Hepatocyte (in vitro differentiated cells): ENCODE measurements at regions not wholly inside any gene's neighbourhood (a gene's known extent, or its start where the extent isn't known, plus 50 kb on each side); places are given as distances from the start of the nearest gene placed in this dataset.

Experiments
- DNase-seq: peaks from one replicate; pipeline ENCODE4 v3.0.0-alpha.2; 2016; ENCODE audit warnings: low spot score
- H2AFZ ChIP-seq: fragments of 200-600 bp; sonication (generic); 2 replicates; pipeline ENCODE4 v1.6.0; 2016; ENCODE audit warnings: antibody characterized with exemption, mild to moderate bottlenecking
- H3K27ac ChIP-seq: fragments of 200-600 bp; sonication (generic); 2 replicates; pipeline ENCODE4 v1.5.1; 2016; ENCODE audit warnings: mild to moderate bottlenecking
- H3K27me3 ChIP-seq: fragments of 200-600 bp; sonication (generic); 2 replicates; pipeline ENCODE4 v1.6.1; 2016
- H3K36me3 ChIP-seq: fragments of 200-600 bp; sonication (generic); replicated peaks from 2 replicates; pipeline ENCODE4 v1.5.1; 2016; ENCODE audit warnings: low read depth; ENCODE audit not compliant: insufficient read depth
- H3K4me1 ChIP-seq: fragments of 200-600 bp; sonication (generic); 2 replicates; pipeline ENCODE4 v1.5.1; 2016; ENCODE audit warnings: mild to moderate bottlenecking, moderate library complexity; ENCODE audit not compliant: insufficient read depth
- H3K4me2 ChIP-seq: fragments of 200-600 bp; sonication (generic); 2 replicates; pipeline ENCODE4 v1.6.0; 2016
- H3K4me3 ChIP-seq: fragments of 200-600 bp; sonication (generic); 2 replicates; pipeline ENCODE4 v1.5.1; 2016; ENCODE audit warnings: mild to moderate bottlenecking
- H3K79me2 ChIP-seq: fragments of 200-600 bp; sonication (generic); 2 replicates; pipeline ENCODE4 v1.6.0; 2017; ENCODE audit warnings: mild to moderate bottlenecking
- H3K9me2 ChIP-seq: fragments of 200-600 bp; sonication (generic); replicated peaks from 2 replicates; pipeline ENCODE4 v1.6.0; 2017; ENCODE audit warnings: mild to moderate bottlenecking; ENCODE audit not compliant: insufficient read depth
- H3K9me3 ChIP-seq: fragments of 200-600 bp; sonication (generic); 2 replicates; pipeline ENCODE4 v1.5.1; 2016; ENCODE audit warnings: low read depth, mild to moderate bottlenecking
- H4K20me1 ChIP-seq: fragments of 200-600 bp; sonication (generic); 2 replicates; pipeline ENCODE4 v1.6.0; 2016; ENCODE audit warnings: mild to moderate bottlenecking; ENCODE audit not compliant: insufficient read depth, poor library complexity, severe bottlenecking
- EZH2 ChIP-seq: fragments of 200-600 bp; sonication (generic); IDR thresholded peaks from 2 replicates; pipeline ENCODE4 v1.6.1; 2016; ENCODE audit warnings: antibody characterized with exemption, mild to moderate bottlenecking, borderline replicate concordance
- EZH2phosphoT487 ChIP-seq: fragments of 200-600 bp; sonication (generic); IDR thresholded peaks from one replicate; pipeline ENCODE4 v1.6.1; 2018; ENCODE audit warnings: antibody characterized with exemption, mild to moderate bottlenecking, low read depth, moderate library complexity; ENCODE audit not compliant: unreplicated experiment, severe bottlenecking
- whole genome bisulfite sequencing: methylation state at CpG from one replicate; pipeline ENCODE4 v1.1.6; 2016; ENCODE audit warnings: low lambda C conversion rate; ENCODE audit errors: missing lambda C conversion rate; 5-methylcytosine and 5-hydroxymethylcytosine counted together
- TF ChIP-seq, protein P1 (sequence below): fragments of 200-600 bp; sonication (generic); IDR thresholded peaks from 2 replicates; pipeline ENCODE4 v1.5.1; 2016; ENCODE audit warnings: antibody characterized with exemption, mild to moderate bottlenecking; ENCODE audit not compliant: poor library complexity

DNA sequence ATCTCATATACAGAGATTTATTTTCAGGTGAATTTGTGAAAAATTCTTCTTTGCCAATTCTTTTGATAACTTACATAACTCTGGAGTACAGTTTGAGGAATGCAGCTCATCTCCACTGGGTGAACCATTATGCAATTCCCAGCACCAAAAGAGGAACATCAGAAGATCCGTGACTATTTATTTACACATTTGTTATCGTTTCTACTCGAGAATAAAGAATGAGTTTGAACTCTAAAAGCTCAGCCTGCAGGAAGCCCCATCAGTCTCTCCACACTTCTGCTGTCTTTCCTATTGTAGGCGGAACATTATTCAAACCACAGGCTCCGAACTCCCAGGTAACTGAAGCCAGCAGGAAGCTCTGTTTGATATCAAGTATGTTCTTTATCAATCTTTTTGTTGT, 95.9 kb upstream of the IFNGR1 start:
- Histone ChIP-seq H3K4me3 (no peak overlapping the region), H3K79me2 (no peaks in the 10 kb centered on the region), H3K9me2 (no peaks in the 10 kb centered on the region), H3K36me3 (no peaks in the 10 kb centered on the region), H3K4me1 (no peaks in the 10 kb centered on the region), H3K27me3 (no peaks in the 10 kb centered on the region), H4K20me1 (no peaks in the 10 kb centered on the region), H3K27ac (no peak overlapping the region), H3K4me2 (no peak overlapping the region), H3K9me3 (no peaks in the 10 kb centered on the region), H2AFZ (peak overlapping the region; percentile 12)
- WGBS: 47% methylated on average over 5 of the region's 5 CpGs
- TF ChIP-seq, protein P1, sequence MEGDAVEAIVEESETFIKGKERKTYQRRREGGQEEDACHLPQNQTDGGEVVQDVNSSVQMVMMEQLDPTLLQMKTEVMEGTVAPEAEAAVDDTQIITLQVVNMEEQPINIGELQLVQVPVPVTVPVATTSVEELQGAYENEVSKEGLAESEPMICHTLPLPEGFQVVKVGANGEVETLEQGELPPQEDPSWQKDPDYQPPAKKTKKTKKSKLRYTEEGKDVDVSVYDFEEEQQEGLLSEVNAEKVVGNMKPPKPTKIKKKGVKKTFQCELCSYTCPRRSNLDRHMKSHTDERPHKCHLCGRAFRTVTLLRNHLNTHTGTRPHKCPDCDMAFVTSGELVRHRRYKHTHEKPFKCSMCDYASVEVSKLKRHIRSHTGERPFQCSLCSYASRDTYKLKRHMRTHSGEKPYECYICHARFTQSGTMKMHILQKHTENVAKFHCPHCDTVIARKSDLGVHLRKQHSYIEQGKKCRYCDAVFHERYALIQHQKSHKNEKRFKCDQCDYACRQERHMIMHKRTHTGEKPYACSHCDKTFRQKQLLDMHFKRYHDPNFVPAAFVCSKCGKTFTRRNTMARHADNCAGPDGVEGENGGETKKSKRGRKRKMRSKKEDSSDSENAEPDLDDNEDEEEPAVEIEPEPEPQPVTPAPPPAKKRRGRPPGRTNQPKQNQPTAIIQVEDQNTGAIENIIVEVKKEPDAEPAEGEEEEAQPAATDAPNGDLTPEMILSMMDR: no peak
- TF ChIP-seq EZH2 (no peak), EZH2phosphoT487 (no peak)
- no peak for DNase-seq

DNA sequence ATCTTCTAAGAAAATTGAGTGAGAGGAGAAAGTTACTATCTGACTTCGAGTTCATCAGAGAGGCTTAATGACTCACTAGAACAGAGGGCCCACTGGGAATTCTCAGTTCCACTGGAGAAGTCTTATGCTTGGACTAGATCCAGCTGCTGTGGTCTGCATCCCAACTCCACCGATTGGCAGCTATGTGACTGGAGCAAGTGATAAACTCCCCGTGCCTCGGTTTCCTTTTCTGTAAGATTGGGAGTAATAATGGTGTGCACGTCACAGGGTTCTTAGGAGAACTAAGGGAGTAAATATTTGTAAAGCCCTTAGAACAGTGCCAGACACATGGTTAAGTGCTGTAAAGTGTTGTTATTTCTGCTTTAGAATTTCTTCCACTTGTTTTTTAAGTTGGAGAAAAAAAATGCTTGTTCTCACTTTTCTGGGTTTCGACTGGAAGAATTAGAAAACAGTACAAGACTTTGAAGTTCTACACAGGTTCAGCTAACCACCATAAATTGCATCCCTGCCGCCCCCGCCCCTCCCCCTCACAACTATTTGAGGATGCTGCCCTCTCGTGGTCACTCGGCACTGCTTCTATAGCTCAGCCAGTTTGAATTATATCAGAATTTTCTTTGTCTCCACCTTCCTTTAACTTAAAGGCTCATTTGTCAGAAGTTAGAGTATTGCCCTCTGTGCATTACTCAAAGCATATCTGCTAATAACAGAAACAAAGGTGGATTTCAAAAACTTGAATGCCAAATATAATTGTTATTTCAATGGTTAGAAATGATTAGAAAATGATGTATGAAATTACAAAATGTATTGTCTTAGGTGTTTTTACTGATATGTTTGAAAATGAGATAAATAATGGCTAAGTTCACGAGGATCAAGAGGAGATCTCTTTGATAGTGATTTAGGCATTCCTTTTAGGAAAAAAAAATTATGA, 95.0 kb upstream of the IFNGR1 start:
- Histone ChIP-seq H2AFZ (no peak overlapping the region), H3K27me3 (no peaks in the 10 kb centered on the region), H4K20me1 (no peaks in the 10 kb centered on the region), H3K4me2 (peak overlapping the region; percentile 43), H3K36me3 (no peaks in the 10 kb centered on the region), H3K9me3 (no peaks in the 10 kb centered on the region), H3K9me2 (no peaks in the 10 kb centered on the region), H3K27ac (no peak overlapping the region), H3K4me1 (peaks cover 3% of the 10 kb centered on the region), H3K79me2 (no peaks in the 10 kb centered on the region), H3K4me3 (no peak overlapping the region)
- peak; percentile 86 for DNase-seq
- TF ChIP-seq, protein P1: peak; percentile 92
- no peak for TF ChIP-seq EZH2phosphoT487
- TF ChIP-seq EZH2: no peak
- 29% methylated on average over 11 of the region's 11 CpGs for WGBS

- Histone ChIP-seq H3K4me2 (no peak overlapping the region), H3K27me3 (no peaks in the 10 kb centered on the region), H3K9me2 (no peaks in the 10 kb centered on the region), H2AFZ (no peak overlapping the region), H3K4me1 (peaks cover 5% of the 10 kb centered on the region), H3K79me2 (no peaks in the 10 kb centered on the region), H3K36me3 (no peaks in the 10 kb centered on the region), H3K27ac (no peak overlapping the region), H3K9me3 (no peaks in the 10 kb centered on the region), H3K4me3 (no peak overlapping the region), H4K20me1 (no peaks in the 10 kb centered on the region)
- 71% methylated on average over 1 of the region's 1 CpG for WGBS
- TF ChIP-seq, protein P1: no peak
- TF ChIP-seq EZH2 (no peak), EZH2phosphoT487 (no peak)
- DNase-seq: no peak
These were observed 94.0 kb upstream of the IFNGR1 start for GRCh38 chr6:137313211-137313610.
